ENCODE measurements at regions not wholly inside any gene's neighbourhood (a gene's known extent, or its start where the extent isn't known, plus 50 kb on each side); places are given as distances from the start of the nearest gene placed in this dataset.

- TF ChIP-seq CTCF (IDR thresholded peaks at IDR 0.05; ENCODE audit: poor library complexity, severe bottlenecking) (no peak), REST (IDR thresholded peaks at IDR 0.05; ENCODE audit: borderline replicate concordance) (no peak), POLR2AphosphoS5 (IDR thresholded peaks at IDR 0.05) (no peak), TAF1 (IDR thresholded peaks at IDR 0.05; ENCODE audit: low read depth) (no peak)
Observed at GRCh38 chr3:194773771-194774455, 88.2 kb downstream of the FAM43A start.
